Mesendoderm (in vitro differentiated cells): ENCODE measurements at regions not wholly inside any gene's neighbourhood (a gene's known extent, or its start where the extent isn't known, plus 50 kb on each side); places are given as distances from the start of the nearest gene placed in this dataset.

Experiments used
- DNase-seq: peaks from one replicate; pipeline ENCODE4 v3.0.0; 2013
- H2AK5ac ChIP-seq: 2 replicates; pipeline ENCODE4 v1.6.1; 2013; ENCODE audit warnings: low read length, inconsistent platforms
- H2BK120ac ChIP-seq: 2 replicates; pipeline ENCODE4 v1.6.1; 2013; ENCODE audit warnings: low read depth, mild to moderate bottlenecking, low read length, moderate library complexity, mixed read lengths
- H2BK15ac ChIP-seq: replicated peaks from 2 replicates; pipeline ENCODE4 v1.6.1; 2013; ENCODE audit warnings: low read depth, mild to moderate bottlenecking, moderate library complexity
- H2BK5ac ChIP-seq: 2 replicates; pipeline ENCODE4 v1.6.1; 2013; ENCODE audit warnings: low read length, inconsistent platforms
- H3K18ac ChIP-seq: 2 replicates; pipeline ENCODE4 v1.6.1; 2013; ENCODE audit warnings: mild to moderate bottlenecking, low read length, mixed read lengths
- H3K23ac ChIP-seq: one replicate; pipeline ENCODE4 v1.6.1; 2013; ENCODE audit warnings: low read length
- H3K27ac ChIP-seq: 2 replicates; pipeline ENCODE4 v1.5.1; 2013; ENCODE audit warnings: low read depth, mild to moderate bottlenecking, inconsistent platforms, low read length, moderate library complexity
- H3K27me3 ChIP-seq: 2 replicates; pipeline ENCODE4 v1.6.1; 2013; ENCODE audit warnings: low read length, control low read depth, mild to moderate bottlenecking, inconsistent platforms; ENCODE audit not compliant: insufficient read depth, poor library complexity
- H3K36me3 ChIP-seq: 2 replicates; pipeline ENCODE4 v1.6.1; 2013; ENCODE audit warnings: low read length, inconsistent platforms; ENCODE audit not compliant: control insufficient read depth, insufficient read depth
- H3K4ac ChIP-seq: one replicate; pipeline ENCODE4 v1.6.1; 2013; ENCODE audit warnings: low read depth, mild to moderate bottlenecking, low read length, moderate library complexity
- H3K4me1 ChIP-seq: 2 replicates; pipeline ENCODE4 v1.6.1; 2013; ENCODE audit warnings: low read depth, low read length, inconsistent platforms; ENCODE audit not compliant: control insufficient read depth
- H3K4me2 ChIP-seq: 2 replicates; pipeline ENCODE4 v1.6.1; 2013; ENCODE audit warnings: low read length
- H3K4me3 ChIP-seq: 2 replicates; pipeline ENCODE4 v1.5.1; 2013; ENCODE audit warnings: mild to moderate bottlenecking, low read length
- H3K56ac ChIP-seq: one replicate; pipeline ENCODE4 v1.6.1; 2013; ENCODE audit warnings: low read length
- H3K79me1 ChIP-seq: 2 replicates; pipeline ENCODE4 v1.6.1; 2013; ENCODE audit warnings: low read length, inconsistent platforms
- H3K79me2 ChIP-seq: 2 replicates; pipeline ENCODE4 v1.6.1; 2013; ENCODE audit warnings: mild to moderate bottlenecking, low read length; ENCODE audit not compliant: control insufficient read depth, insufficient read depth
- H3K9ac ChIP-seq: 2 replicates; pipeline ENCODE4 v1.6.1; 2013; ENCODE audit warnings: low read length, inconsistent platforms
- H4K5ac ChIP-seq: one replicate; pipeline ENCODE4 v1.6.1; 2013; ENCODE audit warnings: low read length
- H4K8ac ChIP-seq: one replicate; pipeline ENCODE4 v1.6.1; 2013; ENCODE audit warnings: low read depth, mild to moderate bottlenecking, control low read depth, low read length, moderate library complexity
- WGBS: extraction: QIAGEN DNeasy Blood & Tissue Kit; methylation state at CpG from one replicate; pipeline ENCODE4 v1.1.7; 2013; ENCODE audit warnings: low lambda C conversion rate, missing lambda C conversion rate; ENCODE audit not compliant: insufficient coverage; ENCODE audit errors: extremely low coverage; 5-methylcytosine and 5-hydroxymethylcytosine counted together

DNA sequence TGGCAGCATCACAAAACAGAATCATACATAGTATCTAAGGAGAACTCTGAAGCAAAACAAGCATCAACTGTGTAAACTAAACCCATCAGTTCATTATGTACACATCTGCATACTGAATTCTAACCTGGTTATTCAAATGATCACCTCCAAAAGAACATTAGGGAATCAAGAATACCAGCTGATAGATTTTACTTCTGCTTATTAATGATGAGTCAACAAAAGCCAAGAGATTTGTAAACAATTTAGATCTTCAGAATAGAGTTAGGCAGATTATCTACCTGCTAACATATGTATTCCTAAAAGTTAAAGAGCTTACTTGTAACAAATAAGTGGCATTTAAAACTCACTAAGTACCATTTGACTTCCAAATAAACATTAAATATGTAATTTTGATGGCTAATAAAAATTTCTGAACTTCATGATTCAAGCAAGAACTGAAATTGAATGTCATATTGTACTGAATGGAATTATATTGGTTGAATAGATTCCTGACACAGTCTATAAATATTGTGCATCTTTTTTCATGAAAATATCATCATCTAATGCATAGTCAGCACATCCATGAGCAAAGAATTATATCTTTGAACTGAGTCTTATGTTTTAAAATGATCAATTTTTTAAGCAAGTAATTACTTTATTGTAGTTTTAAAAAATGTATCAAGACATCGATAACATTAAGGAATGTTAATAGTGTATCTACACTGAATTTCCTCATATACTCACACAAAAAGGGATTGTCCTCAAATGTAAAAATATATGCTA lies 470.5 kb downstream of the GRXCR1 start:
- no peak overlapping the region for H3K18ac ChIP-seq
- H2BK120ac ChIP-seq = no peak overlapping the region

GRCh38 chr4:43369036-43369594 lies 476.6 kb downstream of the GRXCR1 start:
- Histone ChIP-seq H3K27me3 (no peaks in the 10 kb centered on the region), H3K4me2 (no peak overlapping the region), H4K5ac (no peak overlapping the region), H2BK15ac (no peak overlapping the region), H4K8ac (no peak overlapping the region), H3K36me3 (no peaks in the 10 kb centered on the region), H2AK5ac (no peak overlapping the region), H3K18ac (no peak overlapping the region), H3K56ac (no peak overlapping the region), H2BK120ac (no peak overlapping the region), H3K9ac (no peak overlapping the region), H3K27ac (no peak overlapping the region), H3K23ac (no peak overlapping the region), H3K79me1 (no peaks in the 10 kb centered on the region), H3K4me3 (no peak overlapping the region), H3K4ac (no peak overlapping the region), H3K4me1 (no peaks in the 10 kb centered on the region), H2BK5ac (no peak overlapping the region), H3K79me2 (no peaks in the 10 kb centered on the region)
- no peak for DNase-seq
- WGBS = no CpG with 5 or more reads among the region's 4 CpGs

More for the DNA sequence above, 470.5 kb downstream of the GRXCR1 start:
- H3K23ac ChIP-seq = no peak overlapping the region
- WGBS = no CpG with 5 or more reads among the region's 1 CpG
- no peak overlapping the region for H3K4me2 ChIP-seq
- H3K56ac ChIP-seq = no peak overlapping the region
- no peak overlapping the region for H3K4me3 ChIP-seq
- no peaks in the 10 kb centered on the region for H3K4me1 ChIP-seq
- H3K79me1 ChIP-seq = no peaks in the 10 kb centered on the region
- no peak overlapping the region for H2AK5ac ChIP-seq
- no peak overlapping the region for H4K5ac ChIP-seq
- H3K4ac ChIP-seq = no peak overlapping the region
- no peak overlapping the region for H2BK15ac ChIP-seq
- no peak overlapping the region for H3K9ac ChIP-seq
- no peaks in the 10 kb centered on the region for H3K36me3 ChIP-seq
- no peaks in the 10 kb centered on the region for H3K79me2 ChIP-seq
- H3K27ac ChIP-seq = no peak overlapping the region
- DNase-seq = no peak
- no peak overlapping the region for H2BK5ac ChIP-seq
- H4K8ac ChIP-seq = no peak overlapping the region
- no peaks in the 10 kb centered on the region for H3K27me3 ChIP-seq

DNA sequence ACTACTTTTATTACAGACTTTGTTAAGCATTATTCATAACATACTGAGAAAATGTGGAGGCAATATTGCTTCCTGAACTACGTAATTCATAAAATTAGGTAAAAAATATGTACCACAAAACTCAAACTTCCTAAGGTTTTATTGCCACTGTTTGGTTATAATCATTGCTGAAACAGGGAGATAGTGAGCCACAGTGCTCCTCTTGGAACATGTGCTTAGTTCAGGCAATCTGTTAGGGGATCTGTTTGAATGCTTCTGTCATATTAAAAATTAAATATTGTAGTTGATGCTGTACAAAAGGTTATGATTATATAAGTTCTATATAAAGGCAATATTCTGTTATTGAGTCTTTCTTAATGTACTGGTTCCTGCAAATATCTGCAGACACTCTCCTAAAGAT lies 480.7 kb downstream of the GRXCR1 start:
- no peak overlapping the region for H2BK120ac ChIP-seq
- no peak overlapping the region for H3K9ac ChIP-seq
- no peak for DNase-seq
- no peak overlapping the region for H2BK15ac ChIP-seq
- no peak overlapping the region for H2AK5ac ChIP-seq
- no peak overlapping the region for H3K23ac ChIP-seq
- H3K4me2 ChIP-seq = no peak overlapping the region
- no peak overlapping the region for H3K18ac ChIP-seq
- no peak overlapping the region for H4K5ac ChIP-seq
- no peak overlapping the region for H3K27ac ChIP-seq
- no peak overlapping the region for H2BK5ac ChIP-seq
- H3K79me1 ChIP-seq = no peaks in the 10 kb centered on the region
- H3K56ac ChIP-seq = no peak overlapping the region
- no peaks in the 10 kb centered on the region for H3K36me3 ChIP-seq
- H3K27me3 ChIP-seq = no peaks in the 10 kb centered on the region
- no peak overlapping the region for H3K4ac ChIP-seq
- no peaks in the 10 kb centered on the region for H3K4me1 ChIP-seq
- no peaks in the 10 kb centered on the region for H3K79me2 ChIP-seq
- H3K4me3 ChIP-seq = no peak overlapping the region
- WGBS = no CpG with 5 or more reads among the region's 1 CpG
- H4K8ac ChIP-seq = no peak overlapping the region

- Histone ChIP-seq H3K4me3 (no peak overlapping the region), H3K23ac (no peak overlapping the region), H3K4me2 (no peak overlapping the region), H3K18ac (no peak overlapping the region), H2BK5ac (no peak overlapping the region), H2AK5ac (no peak overlapping the region), H4K5ac (no peak overlapping the region), H2BK15ac (no peak overlapping the region), H4K8ac (no peak overlapping the region), H3K27me3 (no peaks in the 10 kb centered on the region), H2BK120ac (no peak overlapping the region), H3K36me3 (no peaks in the 10 kb centered on the region), H3K56ac (no peak overlapping the region), H3K79me1 (no peaks in the 10 kb centered on the region), H3K4ac (no peak overlapping the region), H3K4me1 (no peaks in the 10 kb centered on the region), H3K9ac (no peak overlapping the region), H3K27ac (no peak overlapping the region), H3K79me2 (no peaks in the 10 kb centered on the region)
- DNase-seq = no peak
- no CpG with 5 or more reads among the region's 1 CpG for WGBS
Observed at GRCh38 chr4:43374216-43374751, 481.8 kb downstream of the GRXCR1 start.

GRCh38 chr4:43379016-43379415 lies 486.5 kb downstream of the GRXCR1 start:
- H3K9ac ChIP-seq = no peak overlapping the region
- no peaks in the 10 kb centered on the region for H3K79me2 ChIP-seq
- H3K4ac ChIP-seq = no peak overlapping the region
- H3K18ac ChIP-seq = no peak overlapping the region
- no peak overlapping the region for H2AK5ac ChIP-seq
- WGBS = 100% methylated on average over 1 of the region's 1 CpG
- H3K56ac ChIP-seq = no peak overlapping the region
- H3K23ac ChIP-seq = no peak overlapping the region
- H3K79me1 ChIP-seq = no peaks in the 10 kb centered on the region
- no peak overlapping the region for H2BK120ac ChIP-seq
- no peak overlapping the region for H4K5ac ChIP-seq
- H3K4me3 ChIP-seq = no peak overlapping the region
- no peaks in the 10 kb centered on the region for H3K4me1 ChIP-seq
- DNase-seq = no peak
- H4K8ac ChIP-seq = no peak overlapping the region
- H3K4me2 ChIP-seq = no peak overlapping the region
- no peak overlapping the region for H2BK15ac ChIP-seq
- no peaks in the 10 kb centered on the region for H3K27me3 ChIP-seq
- no peaks in the 10 kb centered on the region for H3K36me3 ChIP-seq
- no peak overlapping the region for H2BK5ac ChIP-seq
- H3K27ac ChIP-seq = no peak overlapping the region
